ENCODE measurements at regions not wholly inside any gene's neighbourhood (a gene's known extent, or its start where the extent isn't known, plus 50 kb on each side); places are given as distances from the start of the nearest gene placed in this dataset.
"Not testable (repeated sequence)": the region's sequence is repeated elsewhere in the genome, so short reads cannot be mapped to it uniquely, and the experiment has no call there.

GRCh38 chr5:152046361-152046760 is 121.7 kb upstream of the GLRA1 start:
- no peak for DNase-seq (ENCODE audit: low read depth)

- DNase-seq (ENCODE audit: low read depth): not testable (repeated sequence)
Measured at GRCh38 chr5:152038856-152039255, 114.2 kb upstream of the GLRA1 start.

- DNase-seq (ENCODE audit: low read depth): not testable (repeated sequence)
Measured at GRCh38 chr5:152026328-152027024, 101.8 kb upstream of the GLRA1 start.

- no peak for DNase-seq (ENCODE audit: low read depth)
Measured at GRCh38 chr5:152016421-152016820, 91.8 kb upstream of the GLRA1 start.

- no peak for DNase-seq (ENCODE audit: low read depth)
Measured at GRCh38 chr5:152007653-152008335, 83.1 kb upstream of the GLRA1 start.

- DNase-seq (ENCODE audit: low read depth): no peak
Measured at GRCh38 chr5:152004095-152004494, 79.4 kb upstream of the GLRA1 start.

Data from stimulated activated CD8-positive, alpha-beta memory T cell treated with anti-CD3 and anti-CD28 coated beads, Interleukin-12 subunit alpha, Interleukin-12 subunit beta, amount 100 ng/mL, for 4 hours (primary cell).